ENCODE measurements at regions not wholly inside any gene's neighbourhood (a gene's known extent, or its start where the extent isn't known, plus 50 kb on each side); places are given as distances from the start of the nearest gene placed in this dataset.

- Mint-ChIP-seq H3K27ac (no peak overlapping the region), H3K4me1 (ENCODE audit: low read depth) (no peaks in the 10 kb centered on the region), H3K36me3 (ENCODE audit: low read depth) (no peaks in the 10 kb centered on the region), H3K9me3 (no peaks in the 10 kb centered on the region), H3K27me3 (no peaks in the 10 kb centered on the region), H3K4me3 (no peak overlapping the region)
These were observed 148.2 kb downstream of the GLI2 start for GRCh38 chr2:120883607-120884440.

GRCh38 chr2:120884472-120885290, 149.0 kb downstream of the GLI2 start:
- Mint-ChIP-seq H3K27ac (no peak overlapping the region), H3K9me3 (no peaks in the 10 kb centered on the region), H3K4me1 (ENCODE audit: low read depth) (no peaks in the 10 kb centered on the region), H3K36me3 (ENCODE audit: low read depth) (no peaks in the 10 kb centered on the region), H3K4me3 (no peak overlapping the region), H3K27me3 (no peaks in the 10 kb centered on the region)

GRCh38 chr2:120885321-120885720, 149.7 kb downstream of the GLI2 start:
- Mint-ChIP-seq H3K36me3 (ENCODE audit: low read depth) (no peaks in the 10 kb centered on the region), H3K9me3 (no peaks in the 10 kb centered on the region), H3K4me1 (ENCODE audit: low read depth) (no peaks in the 10 kb centered on the region), H3K27me3 (no peaks in the 10 kb centered on the region), H3K4me3 (no peak overlapping the region), H3K27ac (no peak overlapping the region)

- H3K27ac Mint-ChIP-seq: no peak overlapping the region
- no peak overlapping the region for H3K4me3 Mint-ChIP-seq
- no peaks in the 10 kb centered on the region for H3K9me3 Mint-ChIP-seq
- H3K27me3 Mint-ChIP-seq: peaks cover under 1% of the 10 kb centered on the region
- H3K36me3 Mint-ChIP-seq (ENCODE audit: low read depth): no peaks in the 10 kb centered on the region
- H3K4me1 Mint-ChIP-seq (ENCODE audit: low read depth): no peaks in the 10 kb centered on the region
These were observed 150.1 kb downstream of the GLI2 start for GRCh38 chr2:120885749-120886148.

GRCh38 chr2:120886534-120887319, 151.1 kb downstream of the GLI2 start:
- Mint-ChIP-seq H3K4me3 (no peak overlapping the region), H3K36me3 (ENCODE audit: low read depth) (no peaks in the 10 kb centered on the region), H3K27me3 (peaks cover 4% of the 10 kb centered on the region), H3K4me1 (ENCODE audit: low read depth) (no peaks in the 10 kb centered on the region), H3K27ac (no peak overlapping the region), H3K9me3 (no peaks in the 10 kb centered on the region)

GRCh38 chr2:120887320-120887697, 151.6 kb downstream of the GLI2 start:
- no peak overlapping the region for H3K27ac Mint-ChIP-seq
- peaks cover 4% of the 10 kb centered on the region for H3K27me3 Mint-ChIP-seq
- H3K4me1 Mint-ChIP-seq (ENCODE audit: low read depth): no peaks in the 10 kb centered on the region
- H3K36me3 Mint-ChIP-seq (ENCODE audit: low read depth): no peaks in the 10 kb centered on the region
- no peak overlapping the region for H3K4me3 Mint-ChIP-seq
- no peaks in the 10 kb centered on the region for H3K9me3 Mint-ChIP-seq

- Mint-ChIP-seq H3K27ac (no peak overlapping the region), H3K9me3 (no peaks in the 10 kb centered on the region), H3K4me3 (no peak overlapping the region), H3K4me1 (ENCODE audit: low read depth) (no peaks in the 10 kb centered on the region), H3K27me3 (peaks cover 4% of the 10 kb centered on the region), H3K36me3 (ENCODE audit: low read depth) (no peaks in the 10 kb centered on the region)
These were observed 152.1 kb downstream of the GLI2 start for GRCh38 chr2:120887741-120888231.

GRCh38 chr2:120888851-120889250, 153.2 kb downstream of the GLI2 start:
- Mint-ChIP-seq H3K4me3 (no peak overlapping the region), H3K27me3 (peaks cover 4% of the 10 kb centered on the region), H3K4me1 (ENCODE audit: low read depth) (no peaks in the 10 kb centered on the region), H3K27ac (no peak overlapping the region), H3K9me3 (no peaks in the 10 kb centered on the region), H3K36me3 (ENCODE audit: low read depth) (no peaks in the 10 kb centered on the region)

- H3K27ac Mint-ChIP-seq: no peak overlapping the region
These were observed 154.3 kb downstream of the GLI2 start for GRCh38 chr2:120889936-120890335.

GRCh38 chr2:120890566-120891360, 155.1 kb downstream of the GLI2 start:
- Mint-ChIP-seq H3K4me3 (no peak overlapping the region), H3K27me3 (peaks cover 4% of the 10 kb centered on the region), H3K36me3 (ENCODE audit: low read depth) (no peaks in the 10 kb centered on the region), H3K4me1 (ENCODE audit: low read depth) (no peaks in the 10 kb centered on the region), H3K27ac (no peak overlapping the region), H3K9me3 (no peaks in the 10 kb centered on the region)

More at GRCh38 chr2:120889936-120890335, 154.3 kb downstream of the GLI2 start:
- Mint-ChIP-seq H3K4me3 (no peak overlapping the region), H3K9me3 (no peaks in the 10 kb centered on the region), H3K36me3 (ENCODE audit: low read depth) (no peaks in the 10 kb centered on the region), H3K4me1 (ENCODE audit: low read depth) (no peaks in the 10 kb centered on the region), H3K27me3 (peaks cover 4% of the 10 kb centered on the region)

- Mint-ChIP-seq H3K4me1 (ENCODE audit: low read depth) (no peaks in the 10 kb centered on the region), H3K27ac (no peak overlapping the region), H3K27me3 (peaks cover 4% of the 10 kb centered on the region), H3K36me3 (ENCODE audit: low read depth) (no peaks in the 10 kb centered on the region), H3K4me3 (no peak overlapping the region), H3K9me3 (no peaks in the 10 kb centered on the region)
These were observed 156.8 kb downstream of the GLI2 start for GRCh38 chr2:120892271-120892966.

- H3K36me3 Mint-ChIP-seq (ENCODE audit: low read depth): no peaks in the 10 kb centered on the region
- H3K4me1 Mint-ChIP-seq (ENCODE audit: low read depth): no peaks in the 10 kb centered on the region
- no peak overlapping the region for H3K27ac Mint-ChIP-seq
- H3K9me3 Mint-ChIP-seq: no peaks in the 10 kb centered on the region
- peaks cover 4% of the 10 kb centered on the region for H3K27me3 Mint-ChIP-seq
- no peak overlapping the region for H3K4me3 Mint-ChIP-seq
These were observed 157.4 kb downstream of the GLI2 start for GRCh38 chr2:120892967-120893667.

- no peaks in the 10 kb centered on the region for H3K36me3 Mint-ChIP-seq (ENCODE audit: low read depth)
- no peaks in the 10 kb centered on the region for H3K4me1 Mint-ChIP-seq (ENCODE audit: low read depth)
- H3K4me3 Mint-ChIP-seq: no peak overlapping the region
- no peaks in the 10 kb centered on the region for H3K9me3 Mint-ChIP-seq
- H3K27ac Mint-ChIP-seq: no peak overlapping the region
- peaks cover 4% of the 10 kb centered on the region for H3K27me3 Mint-ChIP-seq
These were observed 158.3 kb downstream of the GLI2 start for GRCh38 chr2:120893811-120894584.

All from stimulated activated naive CD8-positive, alpha-beta T cell treated with anti-CD3 and anti-CD28 coated beads, Interleukin-15, Interleukin-2, amounts not matched to agents 100 ng/mL and 50 ng/mL, for 24 hours (primary cell).